Spleen (tissue), 7 donors: ENCODE measurements at regions not wholly inside any gene's neighbourhood (a gene's known extent, or its start where the extent isn't known, plus 50 kb on each side); places are given as distances from the start of the nearest gene placed in this dataset.

ENCODE experiments used
- CTCF ChIP-seq, 11 experiments: fragments of 200-600 bp in 7 of 11; fragments of 450-650 bp in 4 of 11; sonication (generic) in 4 of 11; IDR thresholded peaks in 8 of 11; conservative IDR thresholded peaks in 3 of 11; 1 replicate in 7 of 11; 2 replicates in 4 of 11; pipeline versions ENCODE4 v1.4.0 to v1.8.0; 2016 to 2021; ENCODE audit warnings: antibody characterized with exemption in 11 of 11, inconsistent platforms in 4 of 11, mild to moderate bottlenecking in 1 of 11
- POLR2A ChIP-seq, 3 donors: fragments of 450-650 bp; IDR thresholded peaks; one replicate each; pipeline ENCODE4 v1.5.1; 2017; ENCODE audit warnings: antibody characterized with exemption in 3 of 3, mild to moderate bottlenecking in 1 of 3
- donor health status: DM: no; HTN: no; CAD: no; lungs with moderate emphysema.
- donor health status: DM: no; HTN: no; CAD: no.
- donor health status: DM: no; HTN: no; CAD: no.

- TF ChIP-seq CTCF (IDR thresholded peaks at IDR 0.05 in 8 of 11, conservative IDR thresholded peaks at IDR 0.05 in 3 of 11) (no peak), POLR2A (IDR thresholded peaks at IDR 0.05) (no peak)
Measured at GRCh38 chr11:114812733-114813132, 134.4 kb downstream of the NXPE2 start.
